ENCODE measurements at regions not wholly inside any gene's neighbourhood (a gene's known extent, or its start where the extent isn't known, plus 50 kb on each side); places are given as distances from the start of the nearest gene placed in this dataset.

- no peak for DNase-seq
Observed at GRCh38 chr14:101220921-101221510, 317.5 kb upstream of the RTL1 start.

DNA sequence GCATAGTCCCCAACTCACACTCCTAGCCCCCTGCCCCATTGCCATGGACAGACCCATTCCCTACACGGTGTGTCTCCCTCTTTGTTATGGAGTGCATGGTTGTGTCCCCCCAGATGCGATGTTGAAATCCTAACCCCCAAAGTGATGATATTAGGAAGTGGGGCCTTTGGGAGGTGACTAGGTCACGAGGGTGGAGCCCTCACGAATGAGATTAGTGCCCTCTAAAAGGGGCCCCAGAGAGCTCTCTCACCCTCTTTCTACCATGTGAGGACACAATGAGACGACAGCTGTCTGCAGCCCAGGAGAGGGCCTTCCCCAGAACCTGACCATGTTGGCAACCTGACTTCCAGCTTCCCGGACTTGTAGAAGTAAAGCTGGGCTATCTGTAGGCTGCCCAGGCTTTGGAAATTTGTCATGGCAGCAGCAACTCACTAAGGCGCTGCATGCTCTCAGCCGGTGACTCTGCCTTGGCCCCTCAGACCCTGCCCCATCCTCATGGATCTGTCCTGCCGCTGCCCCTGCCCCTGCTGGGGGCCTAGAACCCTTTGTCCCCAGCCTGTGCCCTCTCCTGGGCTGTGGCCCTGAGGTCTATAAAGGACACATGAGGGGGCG, 318.1 kb upstream of the RTL1 start:
- DNase-seq, result no peak

DNA sequence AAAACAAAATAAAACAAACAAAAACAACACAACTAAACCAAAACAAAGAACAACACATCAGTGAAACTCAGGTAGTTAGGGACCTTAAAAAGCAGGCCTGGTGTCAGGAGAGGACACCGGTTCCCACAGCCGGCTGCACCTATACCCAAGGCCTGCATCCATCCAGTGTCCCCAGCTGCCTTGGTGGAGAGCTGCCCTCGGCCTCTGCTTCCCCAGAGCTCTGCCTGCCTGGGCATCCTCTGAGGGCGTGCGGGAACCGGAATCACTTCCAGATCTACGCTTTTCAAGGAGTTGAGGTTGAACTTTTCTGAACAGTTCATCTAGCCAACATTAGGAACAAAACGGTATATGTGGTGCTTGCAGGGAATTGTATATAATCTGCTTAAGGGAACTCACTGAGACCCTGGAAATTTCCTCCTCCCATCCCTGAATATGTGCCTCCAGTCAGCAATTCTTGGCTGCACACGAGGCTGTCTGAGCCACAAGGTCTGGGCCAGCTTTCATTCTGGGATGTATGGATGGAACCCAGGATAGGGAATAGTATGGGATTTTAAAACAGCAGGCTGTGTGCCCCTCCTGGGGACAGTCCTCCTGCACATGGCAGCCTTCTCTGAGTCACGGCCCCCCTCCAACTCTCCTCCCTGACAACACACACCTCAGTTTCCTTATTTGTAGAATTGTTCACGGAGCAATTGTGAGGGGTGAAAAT, 319.0 kb upstream of the RTL1 start:
- no peak for DNase-seq

GRCh38 chr14:101223127-101223526, 319.6 kb upstream of the RTL1 start:
- no peak for DNase-seq

GRCh38 chr14:101223561-101224162, 320.1 kb upstream of the RTL1 start:
- no peak for DNase-seq

DNA sequence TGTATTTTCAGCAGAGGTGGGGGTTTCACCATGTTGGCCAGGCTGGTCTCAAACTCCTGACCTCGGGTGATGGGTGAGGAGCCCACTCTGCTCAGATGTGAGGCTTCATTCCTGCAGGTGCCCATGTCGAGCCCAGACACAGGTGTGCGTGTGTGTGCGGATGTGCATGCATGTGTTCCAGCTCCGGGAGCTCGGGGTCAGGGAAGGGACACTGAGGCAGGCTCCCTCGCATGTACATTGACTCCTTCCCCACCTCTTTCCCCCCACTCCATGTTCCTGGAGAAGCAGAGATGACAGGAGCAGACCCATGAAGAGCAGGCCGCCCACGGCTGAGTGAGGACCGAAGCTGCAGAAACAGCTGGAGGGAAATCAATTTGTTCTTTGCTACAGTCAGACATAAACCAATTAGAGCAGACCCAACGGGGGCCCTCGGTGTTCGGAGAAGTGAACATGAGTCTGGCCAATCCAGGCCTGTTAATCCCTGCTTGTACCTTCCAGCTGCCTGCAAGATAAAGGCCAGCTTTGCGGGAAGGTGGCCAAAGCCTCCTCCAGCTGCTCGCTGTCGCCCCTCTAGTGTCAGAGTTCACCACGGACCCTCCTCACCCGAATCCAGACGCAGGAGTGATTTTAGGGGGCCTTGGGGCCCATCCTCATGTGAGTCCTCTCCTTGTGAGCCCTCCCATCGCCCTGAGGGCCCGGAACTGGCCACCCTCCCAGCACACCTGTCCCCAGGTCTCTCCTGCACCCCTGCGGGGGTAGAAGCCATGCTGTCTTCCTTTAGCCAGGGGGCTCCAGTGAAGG, 321.0 kb upstream of the RTL1 start:
- DNase-seq, result no peak

DNA sequence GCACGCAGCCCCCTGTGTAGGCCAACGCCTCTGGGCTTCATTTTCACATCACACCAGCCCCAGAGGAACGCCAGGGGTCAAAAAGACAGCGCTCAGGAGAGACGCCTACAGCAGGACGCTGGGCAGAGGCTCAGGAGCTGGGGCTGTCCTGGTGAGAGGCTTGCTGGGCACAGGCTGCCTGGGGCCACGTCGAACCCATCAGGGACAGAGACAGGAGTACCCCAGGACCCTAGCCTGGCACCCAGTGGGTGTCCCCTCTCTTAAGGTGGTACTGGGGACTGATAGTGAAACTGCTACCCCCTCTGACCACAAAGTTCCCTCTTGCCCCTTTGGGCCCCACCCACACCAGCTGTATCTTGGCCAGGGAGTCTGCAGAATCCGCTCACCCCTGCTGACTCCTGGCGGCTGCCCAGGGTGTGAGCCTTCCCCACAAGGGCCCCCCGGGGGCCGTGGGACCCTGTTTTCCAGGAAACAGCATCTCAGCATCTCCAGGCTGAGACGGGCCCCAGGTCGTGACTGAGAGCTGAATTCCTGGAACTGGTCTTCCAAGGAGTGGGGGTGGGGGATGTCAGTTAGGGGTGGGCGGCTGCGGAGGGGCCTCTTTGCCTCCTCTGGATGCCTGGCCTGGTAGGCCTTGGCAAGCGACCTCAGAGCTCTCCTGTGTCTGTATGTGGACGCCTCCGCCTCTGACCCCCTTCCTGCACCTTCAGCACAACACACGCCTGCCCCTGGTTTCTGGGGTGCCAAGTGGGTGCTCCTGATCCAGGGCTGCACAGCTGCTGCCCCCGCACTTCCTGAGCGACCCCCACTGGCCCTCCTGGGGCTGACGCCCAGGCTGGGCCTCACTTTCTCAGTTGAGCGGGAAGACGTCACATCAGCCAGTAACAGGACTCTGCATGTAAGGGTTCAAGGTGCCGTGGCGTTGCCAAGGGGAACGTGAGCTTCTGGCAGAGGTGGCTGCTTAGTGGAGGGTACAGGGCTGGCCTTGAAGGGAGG, 321.9 kb upstream of the RTL1 start:
- DNase-seq, result no peak

GRCh38 chr14:101226265-101226602, 322.7 kb upstream of the RTL1 start:
- DNase-seq, result no peak

DNA sequence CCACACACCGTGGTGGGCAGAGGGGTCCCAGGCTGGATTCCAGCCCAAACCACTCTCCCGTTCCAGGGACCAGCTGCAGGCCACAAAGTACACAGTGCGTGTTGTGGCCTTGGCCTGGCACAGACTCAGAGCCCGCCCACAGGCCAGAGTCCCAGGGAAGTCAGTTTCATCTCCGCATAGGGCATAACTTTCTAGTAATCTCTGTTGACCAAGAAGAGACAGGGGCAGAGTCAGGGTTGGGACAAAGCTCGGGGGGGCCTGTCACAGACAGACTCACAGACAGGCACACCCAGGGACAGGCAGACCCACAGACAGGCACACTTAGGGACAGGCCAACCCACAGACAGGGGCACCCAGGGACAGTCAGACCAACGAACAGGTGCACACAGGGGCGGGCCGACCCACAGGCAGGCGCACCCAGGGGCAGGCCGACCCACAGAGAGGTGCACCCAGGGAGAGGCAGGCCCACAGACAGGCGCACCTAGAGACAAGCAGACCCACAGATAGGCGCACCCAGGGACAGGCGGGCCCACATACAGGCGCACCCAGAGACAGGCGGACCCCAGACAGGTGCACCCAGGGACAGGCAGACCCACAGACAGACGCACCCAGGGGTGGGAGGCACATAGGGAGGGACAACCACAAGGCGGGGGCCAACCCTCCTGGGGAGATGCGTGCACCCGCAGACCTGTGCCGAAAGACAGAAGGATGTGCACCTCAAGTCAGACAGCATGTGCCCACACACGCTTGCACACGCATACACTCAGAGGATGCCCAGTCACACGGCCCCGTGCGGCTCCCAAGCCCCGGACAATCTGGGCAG, 323.3 kb upstream of the RTL1 start:
- DNase-seq, result no peak

GRCh38 chr14:101227611-101228594, 324.4 kb upstream of the RTL1 start:
- no peak for DNase-seq

DNA sequence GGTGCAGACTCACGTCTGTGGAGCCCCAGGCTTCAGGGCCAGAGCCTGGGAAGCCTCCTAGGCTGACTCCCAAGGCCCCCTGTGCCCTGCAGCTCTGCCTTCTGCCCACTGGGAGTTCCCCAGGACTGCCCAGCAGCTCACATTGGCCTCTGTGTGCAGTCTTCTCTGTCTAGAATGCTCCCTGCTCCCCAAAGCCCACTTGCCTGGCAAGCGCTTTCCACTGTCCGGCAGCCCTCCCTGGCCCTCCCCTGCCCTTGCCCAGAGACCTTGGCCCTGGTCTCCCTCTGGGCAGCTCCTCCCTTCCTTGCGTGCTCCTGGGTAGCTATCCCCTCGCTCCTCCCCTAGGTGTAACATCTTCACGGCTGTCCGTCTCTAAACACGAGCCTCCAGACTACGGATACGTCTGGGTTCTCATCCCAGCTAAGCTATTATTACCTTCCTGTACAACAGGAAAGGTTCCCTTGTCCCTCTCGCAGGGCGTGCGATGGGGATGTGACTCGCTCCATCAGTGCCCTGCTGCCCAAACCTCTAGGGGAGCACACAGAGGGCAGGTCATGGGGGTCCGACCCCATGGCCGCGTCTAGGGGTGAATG, 325.5 kb upstream of the RTL1 start:
- no peak for DNase-seq

DNA sequence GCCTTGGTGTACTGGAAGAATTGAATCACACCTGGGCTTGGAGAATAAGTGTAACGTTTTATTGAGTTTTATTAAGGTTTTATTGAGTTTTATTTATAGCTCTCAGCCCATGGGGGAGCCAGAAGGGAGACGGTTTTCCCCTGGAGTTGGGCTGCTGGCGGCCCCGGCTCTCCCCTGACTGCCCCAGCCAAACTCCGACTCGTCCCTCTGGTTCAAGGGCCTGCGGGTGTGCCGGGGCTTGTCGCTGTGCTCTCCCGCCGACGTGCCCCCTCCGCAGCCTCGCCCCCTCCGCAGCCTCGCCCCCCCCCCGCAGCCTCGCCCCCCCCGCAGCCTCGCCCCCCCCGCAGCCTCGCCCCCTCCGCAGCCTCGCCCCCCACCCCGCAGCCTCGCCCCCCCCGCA, 326.1 kb upstream of the RTL1 start:
- DNase-seq, result no peak

GRCh38 chr14:101230161-101230850, 326.8 kb upstream of the RTL1 start:
- no peak for DNase-seq

GRCh38 chr14:101230851-101231550, 327.5 kb upstream of the RTL1 start:
- no peak for DNase-seq

- no peak for DNase-seq
Observed at GRCh38 chr14:101231828-101232227, 328.3 kb upstream of the RTL1 start.

- DNase-seq, result no peak
Observed at GRCh38 chr14:101232340-101233020, 328.8 kb upstream of the DIO3 start.

DNA sequence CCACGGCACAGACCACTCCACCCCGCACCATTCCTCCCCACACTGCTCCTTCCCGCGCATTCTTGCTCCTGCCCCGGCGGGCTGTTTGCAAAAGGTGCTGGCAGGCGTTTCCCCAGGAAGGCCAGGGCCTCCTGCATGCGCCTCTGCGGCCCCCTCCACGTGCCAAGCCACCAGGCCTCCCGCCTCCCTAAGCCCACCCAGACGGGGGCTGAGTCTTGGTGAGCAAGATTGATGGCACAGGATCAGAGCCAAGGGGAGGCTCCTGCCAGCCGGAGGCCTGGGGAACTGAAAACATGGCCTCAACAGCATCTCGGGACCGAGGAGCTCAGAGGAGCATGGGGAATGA, 328.3 kb upstream of the DIO3 start:
- DNase-seq, result no peak

DNA sequence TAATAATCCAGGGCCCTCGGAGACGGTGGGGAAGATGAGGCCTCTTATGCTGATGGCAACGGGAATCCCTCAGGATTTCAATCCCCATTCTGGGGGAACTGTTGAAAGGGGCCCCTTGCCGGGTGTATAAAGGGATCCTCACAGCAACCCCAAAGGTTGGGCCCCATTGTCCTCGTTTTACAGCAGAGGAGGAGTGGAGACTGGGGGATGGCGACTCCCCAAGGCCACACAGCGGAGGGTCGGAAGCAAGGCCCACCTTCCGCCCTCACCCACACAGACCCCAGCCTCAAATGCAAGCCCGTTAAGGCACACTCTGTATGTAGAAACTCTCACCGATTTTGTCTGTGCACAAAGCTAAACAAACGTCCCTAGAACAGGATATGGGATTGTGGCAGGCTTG, 327.9 kb upstream of the DIO3 start:
- no peak for DNase-seq
